D721Med (cell line): ENCODE measurements at regions not wholly inside any gene's neighbourhood (a gene's known extent, or its start where the extent isn't known, plus 50 kb on each side); places are given as distances from the start of the nearest gene placed in this dataset.

ENCODE experiments used
- DNase-seq: peaks from one replicate; pipeline ENCODE4 v3.0.0; 2011; ENCODE audit warnings: low spot score; ENCODE audit not compliant: insufficient read length
- FAIRE-seq: peaks from 2 replicates; lab custom pipeline; 2011; peaks lifted over from hg19 to GRCh38; lab: Jason Lieb, UNC
- CTCF ChIP-seq: IDR thresholded peaks from 2 replicates; pipeline ENCODE4 v1.5.1; 2012; ENCODE audit warnings: mild to moderate bottlenecking, control low read depth; ENCODE audit not compliant: insufficient read depth; ENCODE audit errors: missing control alignments

GRCh38 chr6:90444160-90444714, 142.6 kb downstream of the MAP3K7 start:
- TF ChIP-seq CTCF: no peak
- DNase-seq (no peak), FAIRE-seq (no peak)

- no peak for DNase-seq
- TF ChIP-seq CTCF: no peak
- FAIRE-seq: no peak
Measured at GRCh38 chr6:90442366-90442765, 144.5 kb downstream of the MAP3K7 start.

- FAIRE-seq: no peak
- DNase-seq: no peak
- TF ChIP-seq CTCF: no peak
Measured at GRCh38 chr6:90440586-90441283, 144.1 kb upstream of the BACH2 start.

GRCh38 chr6:90439586-90439985, 142.9 kb upstream of the BACH2 start:
- DNase-seq (no peak), FAIRE-seq (no peak)
- no peak for TF ChIP-seq CTCF

- DNase-seq (no peak), FAIRE-seq (no peak)
- TF ChIP-seq CTCF: no peak
Measured at GRCh38 chr6:90436403-90436802, 139.8 kb upstream of the BACH2 start.

GRCh38 chr6:90435207-90435899, 138.7 kb upstream of the BACH2 start:
- no peak for TF ChIP-seq CTCF
- DNase-seq (no peak), FAIRE-seq (no peak)

- TF ChIP-seq CTCF: no peak
- FAIRE-seq (no peak), DNase-seq (no peak)
Measured at GRCh38 chr6:90434094-90434493, 137.5 kb upstream of the BACH2 start.
